ENCODE measurements at regions not wholly inside any gene's neighbourhood (a gene's known extent, or its start where the extent isn't known, plus 50 kb on each side); places are given as distances from the start of the nearest gene placed in this dataset.

- Histone ChIP-seq H3K4me1 (no peaks in the 10 kb centered on the region), H3K27ac (no peak overlapping the region), H3K4me3 (no peak overlapping the region), H3K9me3 (no peaks in the 10 kb centered on the region), H3K27me3 (no peaks in the 10 kb centered on the region), H3K36me3 (no peaks in the 10 kb centered on the region)
- TF ChIP-seq CTCF (IDR thresholded peaks at IDR 0.05) = no peak
- intact Hi-C loops (cut with DNase I) = no loop called here
- no peak for DNase-seq (ENCODE audit: low spot score in 2 of 2)
Observed at GRCh38 chr4:144556636-144557035, 89.3 kb upstream of the HHIP start.

- Histone ChIP-seq H3K4me1 (no peaks in the 10 kb centered on the region), H3K27ac (no peak overlapping the region), H3K27me3 (no peaks in the 10 kb centered on the region), H3K36me3 (no peaks in the 10 kb centered on the region), H3K4me3 (no peak overlapping the region), H3K9me3 (no peaks in the 10 kb centered on the region)
- no peak for DNase-seq (ENCODE audit: low spot score in 2 of 2)
- TF ChIP-seq CTCF (IDR thresholded peaks at IDR 0.05) = no peak
- intact Hi-C loops (cut with DNase I) = no loop called here
Observed at GRCh38 chr4:144557404-144557803, 88.6 kb upstream of the HHIP start.

GRCh38 chr4:144562019-144562705, 83.8 kb upstream of the HHIP start:
- Histone ChIP-seq H3K9me3 (no peaks in the 10 kb centered on the region), H3K27ac (no peak overlapping the region), H3K36me3 (no peaks in the 10 kb centered on the region), H3K4me3 (no peak overlapping the region), H3K4me1 (peaks cover 0 to 2% of the 10 kb centered on the region in 2 donors), H3K27me3 (no peaks in the 10 kb centered on the region)
- TF ChIP-seq CTCF (IDR thresholded peaks at IDR 0.05) = no peak
- DNase-seq (ENCODE audit: low spot score in 2 of 2) = no peak
- intact Hi-C loops (cut with DNase I) = no loop called here

GRCh38 chr4:144564358-144564757, 81.6 kb upstream of the HHIP start:
- Histone ChIP-seq H3K4me1 (peaks cover 0 to 2% of the 10 kb centered on the region in 2 donors), H3K27me3 (no peaks in the 10 kb centered on the region), H3K4me3 (no peak overlapping the region), H3K36me3 (no peaks in the 10 kb centered on the region), H3K27ac (no peak overlapping the region), H3K9me3 (no peaks in the 10 kb centered on the region)
- no peak for TF ChIP-seq CTCF (IDR thresholded peaks at IDR 0.05)
- intact Hi-C loops (cut with DNase I) = no loop called here
- DNase-seq (ENCODE audit: low spot score in 2 of 2) = no peak

GRCh38 chr4:144565527-144566195, 80.3 kb upstream of the HHIP start:
- Histone ChIP-seq H3K36me3 (no peaks in the 10 kb centered on the region), H3K4me3 (no peak overlapping the region), H3K27me3 (no peaks in the 10 kb centered on the region), H3K4me1 (peaks cover 0 to 2% of the 10 kb centered on the region in 2 donors), H3K27ac (no peak overlapping the region), H3K9me3 (no peaks in the 10 kb centered on the region)
- intact Hi-C loops (cut with DNase I) = no loop called here
- TF ChIP-seq CTCF (IDR thresholded peaks at IDR 0.05) = no peak
- no peak for DNase-seq (ENCODE audit: low spot score in 2 of 2)
